ENCODE measurements at regions not wholly inside any gene's neighbourhood (a gene's known extent, or its start where the extent isn't known, plus 50 kb on each side); places are given as distances from the start of the nearest gene placed in this dataset.

DNA sequence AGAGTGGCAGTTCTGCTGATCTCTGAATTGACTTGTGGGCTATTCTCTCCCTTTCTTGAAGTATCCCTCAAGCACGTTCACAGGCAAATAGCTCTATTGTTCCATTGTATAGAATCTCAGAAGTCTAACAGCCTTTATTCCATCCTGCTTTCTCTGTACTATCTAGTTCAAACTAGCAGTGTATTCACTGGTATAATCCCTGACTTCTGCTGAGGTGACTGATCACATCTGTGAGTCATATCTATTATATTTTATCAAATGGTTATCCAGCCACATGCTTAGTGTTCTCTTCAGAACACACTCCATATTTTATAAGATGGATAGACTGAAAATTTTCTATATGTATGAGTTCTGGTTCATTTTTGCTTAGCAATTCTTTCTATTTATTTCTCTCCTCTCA is 866.1 kb downstream of the C12orf50 start:
- TF ChIP-seq, protein P1, sequence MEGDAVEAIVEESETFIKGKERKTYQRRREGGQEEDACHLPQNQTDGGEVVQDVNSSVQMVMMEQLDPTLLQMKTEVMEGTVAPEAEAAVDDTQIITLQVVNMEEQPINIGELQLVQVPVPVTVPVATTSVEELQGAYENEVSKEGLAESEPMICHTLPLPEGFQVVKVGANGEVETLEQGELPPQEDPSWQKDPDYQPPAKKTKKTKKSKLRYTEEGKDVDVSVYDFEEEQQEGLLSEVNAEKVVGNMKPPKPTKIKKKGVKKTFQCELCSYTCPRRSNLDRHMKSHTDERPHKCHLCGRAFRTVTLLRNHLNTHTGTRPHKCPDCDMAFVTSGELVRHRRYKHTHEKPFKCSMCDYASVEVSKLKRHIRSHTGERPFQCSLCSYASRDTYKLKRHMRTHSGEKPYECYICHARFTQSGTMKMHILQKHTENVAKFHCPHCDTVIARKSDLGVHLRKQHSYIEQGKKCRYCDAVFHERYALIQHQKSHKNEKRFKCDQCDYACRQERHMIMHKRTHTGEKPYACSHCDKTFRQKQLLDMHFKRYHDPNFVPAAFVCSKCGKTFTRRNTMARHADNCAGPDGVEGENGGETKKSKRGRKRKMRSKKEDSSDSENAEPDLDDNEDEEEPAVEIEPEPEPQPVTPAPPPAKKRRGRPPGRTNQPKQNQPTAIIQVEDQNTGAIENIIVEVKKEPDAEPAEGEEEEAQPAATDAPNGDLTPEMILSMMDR (IDR thresholded peaks at IDR 0.05): no peak
- TF ChIP-seq EZH2phosphoT487 (IDR thresholded peaks at IDR 0.05) (no peak), EZH2 (IDR thresholded peaks at IDR 0.05) (no peak)
